Breast epithelium (tissue), 3 donors: ENCODE measurements at regions not wholly inside any gene's neighbourhood (a gene's known extent, or its start where the extent isn't known, plus 50 kb on each side); places are given as distances from the start of the nearest gene placed in this dataset.
A peak's percentile ranks its signal among the peaks of the same experiment; 100 is the strongest.

Experiments
- POLR2A ChIP-seq: fragments of 450-650 bp; IDR thresholded peaks from one replicate; pipeline ENCODE4 v1.6.1; 2016; ENCODE audit warnings: antibody characterized with exemption, mild to moderate bottlenecking, moderate library complexity
- POLR2AphosphoS5 ChIP-seq, 3 donors: sonication (generic); formaldehyde crosslinking; IDR thresholded peaks; one replicate each; pipeline ENCODE4 v1.6.1; 2017; ENCODE audit warnings: antibody characterized with exemption in 3 of 3
- TF ChIP-seq, protein P1 (sequence below), 3 donors: fragments of 450-650 bp; IDR thresholded peaks; one replicate each; pipeline ENCODE4 v1.5.1; 2016 to 2017; ENCODE audit warnings: antibody characterized with exemption in 3 of 3, mild to moderate bottlenecking in 3 of 3, moderate library complexity in 3 of 3

DNA sequence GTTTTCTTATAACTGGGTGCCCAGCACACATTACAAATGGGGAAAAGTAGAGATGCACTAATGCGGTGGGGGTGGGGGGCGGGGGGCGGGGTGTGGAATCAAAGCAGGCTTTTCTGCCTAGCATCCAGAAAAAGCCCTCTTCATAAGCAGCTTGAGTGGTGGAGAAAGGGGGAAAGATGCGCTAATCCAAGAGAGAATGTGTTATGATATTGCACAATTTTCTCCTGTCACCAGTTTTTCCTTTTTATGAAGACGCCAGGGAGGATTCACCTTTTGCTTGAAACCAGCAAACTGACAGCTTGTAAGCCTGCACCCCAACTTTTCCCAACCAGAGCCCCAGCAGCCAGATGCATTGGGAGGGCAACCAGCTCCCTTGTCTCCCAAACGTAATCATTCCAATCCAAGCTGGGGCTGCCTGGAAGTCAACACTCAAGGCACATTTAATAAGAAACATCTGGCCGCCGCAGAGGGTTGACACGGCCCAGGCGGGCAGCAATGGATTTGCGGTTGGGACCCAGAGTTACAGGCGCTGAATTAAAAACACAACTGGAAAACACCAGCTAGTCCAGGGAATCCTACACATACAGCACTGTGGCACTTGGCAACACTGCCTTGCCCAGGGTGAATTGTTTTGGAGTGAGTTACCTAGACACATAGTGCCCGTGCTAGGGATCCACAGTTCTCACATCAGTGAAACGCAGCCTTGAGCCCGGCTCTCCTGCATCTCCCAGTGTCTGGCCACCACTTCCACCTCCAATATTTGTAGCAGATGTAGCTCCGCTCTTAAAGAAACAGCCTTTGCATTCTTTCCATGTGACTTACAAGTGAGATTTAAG lies 218.5 kb upstream of the PRICKLE2 start:
- TF ChIP-seq, protein P1, sequence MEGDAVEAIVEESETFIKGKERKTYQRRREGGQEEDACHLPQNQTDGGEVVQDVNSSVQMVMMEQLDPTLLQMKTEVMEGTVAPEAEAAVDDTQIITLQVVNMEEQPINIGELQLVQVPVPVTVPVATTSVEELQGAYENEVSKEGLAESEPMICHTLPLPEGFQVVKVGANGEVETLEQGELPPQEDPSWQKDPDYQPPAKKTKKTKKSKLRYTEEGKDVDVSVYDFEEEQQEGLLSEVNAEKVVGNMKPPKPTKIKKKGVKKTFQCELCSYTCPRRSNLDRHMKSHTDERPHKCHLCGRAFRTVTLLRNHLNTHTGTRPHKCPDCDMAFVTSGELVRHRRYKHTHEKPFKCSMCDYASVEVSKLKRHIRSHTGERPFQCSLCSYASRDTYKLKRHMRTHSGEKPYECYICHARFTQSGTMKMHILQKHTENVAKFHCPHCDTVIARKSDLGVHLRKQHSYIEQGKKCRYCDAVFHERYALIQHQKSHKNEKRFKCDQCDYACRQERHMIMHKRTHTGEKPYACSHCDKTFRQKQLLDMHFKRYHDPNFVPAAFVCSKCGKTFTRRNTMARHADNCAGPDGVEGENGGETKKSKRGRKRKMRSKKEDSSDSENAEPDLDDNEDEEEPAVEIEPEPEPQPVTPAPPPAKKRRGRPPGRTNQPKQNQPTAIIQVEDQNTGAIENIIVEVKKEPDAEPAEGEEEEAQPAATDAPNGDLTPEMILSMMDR (IDR thresholded peaks at IDR 0.05) = no peak
- no peak for TF ChIP-seq POLR2A
- TF ChIP-seq POLR2AphosphoS5 (IDR thresholded peaks at IDR 0.05) = peak in 2 of 3 donors; percentile 32 to 58
